DOHH2 (cell line): ENCODE measurements at regions not wholly inside any gene's neighbourhood (a gene's known extent, or its start where the extent isn't known, plus 50 kb on each side); places are given as distances from the start of the nearest gene placed in this dataset.

Source experiments
- H3F3A ChIP-seq: fragments of 200-600 bp; sonication (generic), shearing (Covaris generic); 2 replicates; pipeline ENCODE4 v1.6.0; 2016; ENCODE audit warnings: antibody characterized with exemption, mild to moderate bottlenecking; ENCODE audit not compliant: control insufficient read depth, insufficient read depth
- H3K27ac ChIP-seq: fragments of 200-600 bp; sonication (generic); 2 replicates; pipeline ENCODE4 v1.5.1; 2014; ENCODE audit warnings: low read depth, mild to moderate bottlenecking, low read length, moderate library complexity
- H3K27me3 ChIP-seq: fragments of 200-600 bp; sonication (generic); 2 replicates; pipeline ENCODE4 v1.6.1; 2014; ENCODE audit warnings: mild to moderate bottlenecking, low read length, mixed read lengths; ENCODE audit not compliant: control insufficient read depth
- H3K36me3 ChIP-seq: fragments of 200-600 bp; sonication (generic); 2 replicates; pipeline ENCODE4 v1.6.1; 2014; ENCODE audit warnings: mild to moderate bottlenecking, low read length, moderate library complexity, mixed read lengths; ENCODE audit not compliant: control insufficient read depth
- H3K4me1 ChIP-seq: fragments of 200-600 bp; sonication (generic); 2 replicates; pipeline ENCODE4 v1.6.1; 2014; ENCODE audit warnings: mild to moderate bottlenecking, low read length, mixed read lengths; ENCODE audit not compliant: control insufficient read depth
- H3K4me2 ChIP-seq: fragments of 200-600 bp; sonication (generic); 2 replicates; pipeline ENCODE4 v1.6.0; 2014; ENCODE audit warnings: mild to moderate bottlenecking, low read length, moderate library complexity
- H3K4me3 ChIP-seq: fragments of 200-600 bp; sonication (generic); 2 replicates; pipeline ENCODE4 v1.5.1; 2014; ENCODE audit warnings: mild to moderate bottlenecking, low read length, mixed read lengths
- H3K79me2 ChIP-seq: fragments of 200-600 bp; sonication (generic); 2 replicates; pipeline ENCODE4 v1.6.1; 2014; ENCODE audit warnings: mild to moderate bottlenecking, low read length, mixed read lengths; ENCODE audit not compliant: control insufficient read depth
- H3K9me2 ChIP-seq: fragments of 200-600 bp; sonication (generic); replicated peaks from 2 replicates; pipeline ENCODE4 v1.6.1; 2014; ENCODE audit warnings: mild to moderate bottlenecking, low read length, mixed read lengths; ENCODE audit not compliant: control insufficient read depth
- H3K9me3 ChIP-seq: fragments of 200-600 bp; sonication (generic); 2 replicates; pipeline ENCODE4 v1.6.1; 2014; ENCODE audit warnings: antibody characterized with exemption, low read length, mixed read lengths; ENCODE audit not compliant: control insufficient read depth, insufficient read depth
- H4K20me1 ChIP-seq: fragments of 200-600 bp; sonication (generic); 2 replicates; pipeline ENCODE4 v1.6.0; 2014; ENCODE audit warnings: low read depth, mild to moderate bottlenecking, antibody characterized with exemption, low read length, moderate library complexity; ENCODE audit not compliant: control insufficient read depth, insufficient read depth
- EZH2phosphoT487 ChIP-seq: fragments of 200-600 bp; sonication (generic); IDR thresholded peaks from 2 replicates; pipeline ENCODE4 v1.6.1; 2017; ENCODE audit warnings: borderline replicate concordance, mild to moderate bottlenecking, antibody characterized with exemption, low read length, moderate library complexity, mixed read lengths
- TF ChIP-seq, protein P1 (sequence below): fragments of 200-600 bp; sonication (generic); IDR thresholded peaks from one replicate; pipeline ENCODE4 v1.5.1; 2014; ENCODE audit warnings: antibody characterized with exemption, mild to moderate bottlenecking, low read depth, low read length; ENCODE audit not compliant: poor library complexity, severe bottlenecking

DNA sequence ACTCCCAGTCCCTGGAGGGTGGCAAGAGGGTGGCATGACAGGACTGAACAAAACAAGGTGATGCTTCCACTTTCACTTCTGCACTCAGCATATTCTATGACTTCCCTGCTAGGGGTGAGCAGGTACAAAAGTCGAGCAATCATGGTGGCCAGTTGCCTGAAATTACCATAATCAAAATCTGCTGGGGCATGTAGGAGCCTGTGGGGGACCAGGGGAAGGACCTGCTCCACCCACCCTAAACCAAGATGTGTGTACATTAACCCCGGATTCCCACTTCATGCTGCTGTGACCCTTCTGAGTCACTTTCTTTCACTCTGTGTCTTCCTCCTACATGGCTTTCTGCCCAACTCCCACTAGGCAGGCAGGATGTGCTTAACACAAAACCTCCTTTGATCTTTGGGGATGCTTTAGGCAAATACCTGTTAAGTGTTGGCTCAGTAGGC is 73.3 kb upstream of the PHF24 start:
- no peaks in the 10 kb centered on the region for H3K9me2 ChIP-seq
- no peaks in the 10 kb centered on the region for H3K4me1 ChIP-seq
- H4K20me1 ChIP-seq: no peaks in the 10 kb centered on the region
- H3K79me2 ChIP-seq: no peaks in the 10 kb centered on the region
- no peak overlapping the region for H3K4me2 ChIP-seq
- no peaks in the 10 kb centered on the region for H3K9me3 ChIP-seq
- peaks cover 10% of the 10 kb centered on the region for H3K27me3 ChIP-seq
- H3K4me3 ChIP-seq: no peak overlapping the region
- no peak overlapping the region for H3K27ac ChIP-seq
- no peaks in the 10 kb centered on the region for H3K36me3 ChIP-seq
- TF ChIP-seq, protein P1, sequence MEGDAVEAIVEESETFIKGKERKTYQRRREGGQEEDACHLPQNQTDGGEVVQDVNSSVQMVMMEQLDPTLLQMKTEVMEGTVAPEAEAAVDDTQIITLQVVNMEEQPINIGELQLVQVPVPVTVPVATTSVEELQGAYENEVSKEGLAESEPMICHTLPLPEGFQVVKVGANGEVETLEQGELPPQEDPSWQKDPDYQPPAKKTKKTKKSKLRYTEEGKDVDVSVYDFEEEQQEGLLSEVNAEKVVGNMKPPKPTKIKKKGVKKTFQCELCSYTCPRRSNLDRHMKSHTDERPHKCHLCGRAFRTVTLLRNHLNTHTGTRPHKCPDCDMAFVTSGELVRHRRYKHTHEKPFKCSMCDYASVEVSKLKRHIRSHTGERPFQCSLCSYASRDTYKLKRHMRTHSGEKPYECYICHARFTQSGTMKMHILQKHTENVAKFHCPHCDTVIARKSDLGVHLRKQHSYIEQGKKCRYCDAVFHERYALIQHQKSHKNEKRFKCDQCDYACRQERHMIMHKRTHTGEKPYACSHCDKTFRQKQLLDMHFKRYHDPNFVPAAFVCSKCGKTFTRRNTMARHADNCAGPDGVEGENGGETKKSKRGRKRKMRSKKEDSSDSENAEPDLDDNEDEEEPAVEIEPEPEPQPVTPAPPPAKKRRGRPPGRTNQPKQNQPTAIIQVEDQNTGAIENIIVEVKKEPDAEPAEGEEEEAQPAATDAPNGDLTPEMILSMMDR: no peak
- no peak for TF ChIP-seq EZH2phosphoT487
- H3F3A ChIP-seq: no peaks in the 10 kb centered on the region

DNA sequence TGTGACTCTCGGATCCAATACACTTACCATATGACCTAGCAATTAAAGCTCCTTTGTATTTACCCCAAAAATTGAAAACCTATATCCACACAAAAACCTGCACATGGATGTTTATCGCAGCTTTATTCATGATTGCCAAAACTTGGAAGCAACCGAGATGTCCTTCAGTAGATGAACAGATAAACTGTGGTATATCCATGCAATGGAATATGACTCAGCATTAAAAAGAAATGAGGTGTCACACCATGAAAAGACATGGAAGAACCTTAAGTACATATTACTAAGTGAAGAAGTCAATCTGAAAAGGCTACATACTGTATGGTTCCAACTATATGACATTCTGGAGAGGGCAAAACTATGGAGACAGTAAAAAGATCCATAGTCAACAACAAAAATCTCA is 82.0 kb upstream of the PHF24 start:
- Histone ChIP-seq H3K4me3 (no peak overlapping the region), H3K79me2 (no peaks in the 10 kb centered on the region), H3K9me2 (no peaks in the 10 kb centered on the region), H3K9me3 (no peaks in the 10 kb centered on the region), H4K20me1 (no peaks in the 10 kb centered on the region), H3F3A (no peaks in the 10 kb centered on the region), H3K36me3 (no peaks in the 10 kb centered on the region), H3K4me2 (no peak overlapping the region), H3K27ac (no peak overlapping the region), H3K27me3 (no peaks in the 10 kb centered on the region), H3K4me1 (no peaks in the 10 kb centered on the region)
- TF ChIP-seq, protein P1: no peak

DNA sequence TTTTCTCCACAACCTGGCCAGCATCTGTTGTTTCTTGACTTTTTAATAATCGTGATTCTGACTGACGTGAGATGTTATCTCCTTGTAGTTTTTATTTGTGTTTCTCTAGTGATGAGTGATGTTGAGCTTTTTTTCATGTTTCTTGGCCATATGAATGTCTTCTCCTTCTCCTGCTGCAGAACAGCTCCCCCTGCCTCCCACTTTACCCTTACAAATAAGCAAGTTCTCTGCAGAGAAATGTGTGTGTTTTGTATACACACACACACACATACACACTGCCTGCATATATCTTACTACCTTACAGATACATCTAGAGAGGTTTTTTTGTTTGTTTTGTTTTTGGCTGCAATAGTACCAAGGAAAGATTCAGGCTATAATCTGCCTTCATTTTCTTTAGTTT is 88.7 kb upstream of the PHF24 start:
- Histone ChIP-seq H3K4me1 (no peaks in the 10 kb centered on the region), H3K27ac (no peak overlapping the region), H4K20me1 (no peaks in the 10 kb centered on the region), H3K9me2 (no peaks in the 10 kb centered on the region), H3K4me3 (no peak overlapping the region), H3K4me2 (no peak overlapping the region), H3F3A (no peaks in the 10 kb centered on the region), H3K9me3 (no peaks in the 10 kb centered on the region), H3K27me3 (peaks cover 5% of the 10 kb centered on the region), H3K79me2 (no peaks in the 10 kb centered on the region), H3K36me3 (no peaks in the 10 kb centered on the region)
- no peak for TF ChIP-seq EZH2phosphoT487
- TF ChIP-seq, protein P1: peak; percentile 17

DNA sequence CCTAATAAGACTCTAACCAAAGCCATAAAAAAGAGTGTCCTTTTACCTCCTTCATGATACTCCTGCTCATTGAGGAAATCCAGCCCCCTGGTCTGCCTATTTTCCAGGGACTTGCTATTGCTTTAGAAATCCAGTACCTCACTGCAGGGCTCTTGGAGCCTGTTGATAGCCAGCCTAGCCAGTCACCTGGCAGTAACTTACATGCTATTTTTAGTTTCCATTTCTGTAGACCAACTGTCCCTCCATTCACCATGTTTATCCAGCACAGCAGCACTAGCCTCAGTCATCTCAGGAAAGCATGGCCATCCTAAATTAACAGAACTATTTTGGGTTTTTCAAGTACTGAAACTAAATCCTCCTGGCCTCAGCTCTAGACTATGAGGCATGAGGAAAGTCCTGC is 91.5 kb upstream of the PHF24 start:
- no peaks in the 10 kb centered on the region for H3K36me3 ChIP-seq
- no peaks in the 10 kb centered on the region for H3F3A ChIP-seq
- H3K27me3 ChIP-seq: peaks cover 5% of the 10 kb centered on the region
- H3K4me1 ChIP-seq: no peaks in the 10 kb centered on the region
- no peak overlapping the region for H3K4me3 ChIP-seq
- TF ChIP-seq, protein P1: no peak
- no peak for TF ChIP-seq EZH2phosphoT487
- no peak overlapping the region for H3K27ac ChIP-seq
- no peaks in the 10 kb centered on the region for H3K9me2 ChIP-seq
- no peak overlapping the region for H3K4me2 ChIP-seq
- no peaks in the 10 kb centered on the region for H4K20me1 ChIP-seq
- no peaks in the 10 kb centered on the region for H3K79me2 ChIP-seq
- H3K9me3 ChIP-seq: no peaks in the 10 kb centered on the region
